ENCODE measurements at regions not wholly inside any gene's neighbourhood (a gene's known extent, or its start where the extent isn't known, plus 50 kb on each side); places are given as distances from the start of the nearest gene placed in this dataset.
"Not testable (repeated sequence)": the region's sequence is repeated elsewhere in the genome, so short reads cannot be mapped to it uniquely, and the experiment has no call there.

GRCh38 chr10:118901906-118902305 lies 127.6 kb upstream of the NANOS1 start:
- Histone ChIP-seq H3K27me3 (peaks cover 5% of the 10 kb centered on the region), H3K4me1 (peaks cover 0 to 5% (median 0%) of the 10 kb centered on the region in 3 donors), H3K27ac (no peak overlapping the region), H3K4me3 (no peak overlapping the region), H3K9me3 (peaks cover 0 to 16% (median 0%) of the 10 kb centered on the region in 3 donors), H3K36me3 (no peaks in the 10 kb centered on the region)
- WGBS, 2 donors (ENCODE audit: low coverage in 1 of 2), result 26 to 61% methylated on average over 4 of the region's 4 CpGs
- TF ChIP-seq POLR2AphosphoS5 (IDR thresholded peaks at IDR 0.05) (no peak), EP300 (IDR thresholded peaks at IDR 0.05) (no peak), POLR2A (IDR thresholded peaks at IDR 0.05) (no peak), CTCF (IDR thresholded peaks at IDR 0.05) (no peak)
- ATAC-seq, result no peak

GRCh38 chr10:118902656-118903055 lies 126.9 kb upstream of the NANOS1 start:
- H3K36me3 ChIP-seq, H3K27ac ChIP-seq, H3K27me3 ChIP-seq, ATAC-seq, H3K4me1 ChIP-seq, H3K4me3 ChIP-seq: not testable (repeated sequence)
- WGBS, 2 donors (ENCODE audit: low coverage in 1 of 2), result 87 to 92% methylated on average over 2 to 5 of the region's 5 CpGs
- H3K9me3 ChIP-seq, result peaks cover 0 to 14% (median 0%) of the 10 kb centered on the region in 3 donors

DNA sequence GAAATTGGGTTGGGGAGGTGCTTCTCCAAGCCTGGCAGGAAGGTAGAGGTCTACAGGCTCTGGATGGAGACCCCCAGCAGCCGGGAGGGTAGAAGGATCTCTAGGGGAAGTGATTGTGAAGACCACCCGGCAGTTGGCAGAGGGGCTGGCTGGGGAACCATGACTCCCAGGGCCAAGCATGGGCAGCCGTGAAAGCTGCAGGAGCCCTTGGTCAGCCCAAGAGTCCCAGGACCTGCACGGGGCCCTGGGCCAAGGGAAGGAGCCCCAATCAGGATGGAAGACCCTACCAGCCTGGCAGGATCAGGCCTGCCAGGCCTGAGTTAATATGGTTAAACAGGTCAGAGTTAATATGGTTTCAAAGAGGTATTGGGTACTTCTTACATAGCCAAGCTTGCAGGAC lies 126.3 kb upstream of the NANOS1 start:
- Histone ChIP-seq H3K4me1 (peaks cover 0 to 5% (median 0%) of the 10 kb centered on the region in 3 donors), H3K36me3 (no peaks in the 10 kb centered on the region), H3K4me3 (no peak overlapping the region), H3K9me3 (peaks cover 0 to 8% (median 0%) of the 10 kb centered on the region in 3 donors), H3K27ac (no peak overlapping the region), H3K27me3 (peaks cover 5% of the 10 kb centered on the region)
- no peak for ATAC-seq
- no peak for TF ChIP-seq EP300 (IDR thresholded peaks at IDR 0.05)
- TF ChIP-seq CTCF (IDR thresholded peaks at IDR 0.05), result no peak
- no peak for TF ChIP-seq POLR2AphosphoS5 (IDR thresholded peaks at IDR 0.05)
- TF ChIP-seq POLR2A (IDR thresholded peaks at IDR 0.05), result no peak
- 70 to 100% methylated on average over 1 to 3 of the region's 4 CpGs for WGBS, 2 donors (ENCODE audit: low coverage in 1 of 2)

DNA sequence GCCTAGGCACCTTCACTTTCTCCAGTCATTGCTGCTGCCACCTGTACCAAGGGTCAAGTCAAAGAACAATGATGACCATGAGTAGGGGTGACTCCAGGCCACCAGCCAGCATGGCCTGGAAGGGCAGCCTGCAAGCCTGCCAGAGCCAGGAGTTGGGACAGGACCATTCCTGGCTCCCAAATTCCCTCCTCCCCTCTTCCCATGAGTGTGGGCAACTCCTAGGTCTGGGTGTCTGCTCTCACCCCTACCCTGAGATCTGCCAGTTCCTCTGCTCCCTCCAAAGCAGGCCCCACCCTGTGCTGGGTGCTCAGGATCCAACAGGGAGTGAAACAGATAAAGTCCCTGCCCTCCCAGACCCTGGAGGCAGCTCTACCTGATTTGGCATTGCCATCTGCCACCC lies 125.8 kb upstream of the NANOS1 start:
- TF ChIP-seq EP300 (IDR thresholded peaks at IDR 0.05), result no peak
- no peak for TF ChIP-seq POLR2AphosphoS5 (IDR thresholded peaks at IDR 0.05)
- TF ChIP-seq POLR2A (IDR thresholded peaks at IDR 0.05), result no peak
- TF ChIP-seq CTCF (IDR thresholded peaks at IDR 0.05), result no peak
- peaks cover 0 to 3% (median 0%) of the 10 kb centered on the region in 3 donors for H3K9me3 ChIP-seq
- no peaks in the 10 kb centered on the region for H3K36me3 ChIP-seq
- H3K4me3 ChIP-seq, result no peak overlapping the region
- ATAC-seq, result no peak
- H3K4me1 ChIP-seq, result peaks cover 0 to 5% (median 0%) of the 10 kb centered on the region in 3 donors
- H3K27ac ChIP-seq, result no peak overlapping the region
- peaks cover 5% of the 10 kb centered on the region for H3K27me3 ChIP-seq

DNA sequence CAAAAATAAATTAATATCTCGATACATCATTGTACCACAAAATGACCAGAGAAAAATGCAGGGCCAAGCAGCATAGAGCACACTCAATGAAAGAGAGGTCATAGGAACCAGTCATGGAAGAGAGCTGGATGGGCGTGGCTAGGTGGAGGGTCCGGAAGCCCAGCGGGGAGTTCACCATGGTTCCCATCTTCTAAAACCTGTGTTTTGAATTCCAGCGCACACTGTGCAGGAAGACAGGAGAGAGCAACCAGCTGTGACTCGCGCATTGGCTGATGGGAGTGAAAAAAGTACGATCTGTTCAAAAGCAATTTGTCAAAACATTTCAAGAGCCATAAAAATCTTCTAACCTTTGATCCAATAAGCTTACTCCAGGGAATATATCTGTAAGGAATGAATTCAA lies 125.2 kb upstream of the NANOS1 start:
- no peak overlapping the region for H3K4me3 ChIP-seq
- H3K4me1 ChIP-seq, result peaks cover 0 to 5% (median 0%) of the 10 kb centered on the region in 3 donors
- TF ChIP-seq POLR2AphosphoS5 (IDR thresholded peaks at IDR 0.05), result no peak
- TF ChIP-seq EP300 (IDR thresholded peaks at IDR 0.05), result no peak
- TF ChIP-seq POLR2A (IDR thresholded peaks at IDR 0.05), result no peak
- TF ChIP-seq CTCF (IDR thresholded peaks at IDR 0.05), result no peak
- peaks cover 5% of the 10 kb centered on the region for H3K27me3 ChIP-seq
- H3K9me3 ChIP-seq, result no peaks in the 10 kb centered on the region
- no peak overlapping the region for H3K27ac ChIP-seq
- 39 to 57% methylated on average over 4 to 8 of the region's 8 CpGs for WGBS, 2 donors (ENCODE audit: low coverage in 1 of 2)
- no peaks in the 10 kb centered on the region for H3K36me3 ChIP-seq
- ATAC-seq, result no peak

Data from gastroesophageal sphincter (tissue), 4 donors.